ENCODE measurements at regions not wholly inside any gene's neighbourhood (a gene's known extent, or its start where the extent isn't known, plus 50 kb on each side); places are given as distances from the start of the nearest gene placed in this dataset.

DNA sequence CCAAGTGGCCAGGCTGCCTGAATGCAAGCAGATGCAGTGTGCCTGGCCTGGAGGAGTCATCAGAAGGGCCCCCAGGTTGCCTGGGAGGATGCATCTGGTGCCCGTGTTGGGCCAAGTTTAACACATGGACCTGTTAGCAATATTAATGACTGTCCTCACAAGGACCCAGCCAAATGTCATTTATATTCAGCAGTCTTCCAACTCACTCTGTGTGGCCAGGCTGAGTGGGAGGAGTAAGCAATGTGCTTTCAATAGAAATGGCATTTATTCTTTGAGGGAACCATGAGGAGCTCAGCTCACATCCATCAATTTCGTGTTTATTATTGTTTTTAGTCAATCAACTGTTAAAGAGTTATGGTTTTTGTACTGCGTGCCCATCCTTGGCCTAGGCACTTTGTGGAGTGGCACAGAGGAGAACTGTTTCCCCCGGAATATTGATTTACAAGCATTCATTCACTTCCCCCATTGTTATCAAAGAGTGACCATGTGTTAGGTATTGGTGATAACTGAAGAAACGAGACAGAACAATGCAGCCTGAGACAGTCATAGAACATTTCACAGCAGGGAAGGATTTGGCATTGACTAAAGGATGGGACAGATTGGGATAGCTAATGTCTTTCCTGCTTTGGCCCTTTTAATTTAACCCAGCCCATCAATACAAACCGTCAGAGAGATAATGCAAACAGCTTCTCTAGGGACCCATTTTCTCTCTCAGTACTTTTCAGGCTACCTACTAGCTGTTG lies 725.2 kb downstream of the TSN start:
- DNase-seq (ENCODE audit: low read depth in 4 of 4, low spot score in 1 of 4) = no peak

DNA sequence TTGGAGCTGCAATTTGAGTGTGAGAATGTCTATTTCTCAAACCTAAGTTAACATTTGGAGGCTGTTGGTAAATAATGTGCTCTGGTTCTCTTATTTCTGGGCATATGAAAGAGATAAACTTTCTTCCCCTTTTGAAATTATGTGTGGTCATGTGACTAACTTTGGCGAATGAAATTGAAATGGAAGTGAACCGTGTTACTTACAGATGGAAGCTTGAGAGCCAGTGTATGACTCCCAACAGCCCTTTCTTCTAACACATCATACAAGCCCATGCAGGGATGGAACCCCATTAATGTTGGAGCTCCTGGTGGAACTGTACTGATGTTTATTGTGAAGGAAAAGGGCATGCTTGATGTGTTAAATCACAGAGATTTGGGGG lies 725.8 kb downstream of the TSN start:
- DNase-seq (ENCODE audit: low read depth in 4 of 4, low spot score in 1 of 4) = no peak

DNA sequence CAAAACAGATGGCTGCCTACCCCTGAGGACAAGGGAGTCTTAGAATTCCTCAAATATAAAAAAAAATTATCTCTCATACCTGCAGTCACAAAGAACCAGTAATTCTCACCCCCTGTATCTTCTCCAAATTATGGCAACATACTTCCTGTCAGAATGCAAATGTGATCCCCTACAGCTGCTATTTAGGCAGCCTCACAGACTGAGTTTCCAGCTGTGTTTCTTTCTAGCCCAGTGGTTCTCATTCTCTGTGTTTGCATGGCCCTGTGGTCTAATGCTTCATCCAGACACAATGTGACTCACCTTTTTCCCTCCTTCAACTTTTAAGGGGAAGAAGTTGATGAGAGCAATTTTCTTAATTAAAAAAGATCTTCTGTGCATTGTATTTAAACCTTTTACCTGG lies 726.3 kb downstream of the TSN start:
- no peak for DNase-seq (ENCODE audit: low read depth in 4 of 4, low spot score in 1 of 4)

- no peak for DNase-seq (ENCODE audit: low read depth in 4 of 4, low spot score in 1 of 4)
These were observed 730.6 kb downstream of the TSN start for GRCh38 chr2:122486086-122486485.

GRCh38 chr2:122486705-122487415 lies 731.4 kb downstream of the TSN start:
- no peak for DNase-seq (ENCODE audit: low read depth in 4 of 4, low spot score in 1 of 4)

GRCh38 chr2:122491011-122491410 lies 735.6 kb downstream of the TSN start:
- no peak for DNase-seq (ENCODE audit: low read depth in 4 of 4, low spot score in 1 of 4)

GRCh38 chr2:122500316-122501105 lies 745.1 kb downstream of the TSN start:
- DNase-seq (ENCODE audit: low read depth in 4 of 4, low spot score in 1 of 4) = no peak

DNA sequence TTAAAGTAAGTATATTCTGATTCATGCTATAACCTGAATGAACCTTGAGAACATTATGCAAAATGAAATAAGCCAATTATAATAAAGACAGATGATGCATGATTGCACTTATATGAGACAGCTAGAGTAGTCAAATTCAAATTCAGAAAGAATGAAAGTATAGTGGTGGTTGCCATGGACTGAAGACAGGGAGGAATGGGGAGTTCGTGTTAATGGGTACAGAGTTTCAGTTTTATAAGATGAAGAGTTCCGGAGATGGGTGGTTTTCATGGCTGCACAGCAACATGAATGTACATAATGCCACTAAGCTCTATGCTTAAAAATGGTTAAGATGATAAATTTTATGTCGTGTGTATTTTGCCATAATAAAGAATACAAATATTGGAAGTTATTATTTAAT lies 751.2 kb downstream of the TSN start:
- no peak for DNase-seq (ENCODE audit: low read depth in 4 of 4, low spot score in 1 of 4)

DNA sequence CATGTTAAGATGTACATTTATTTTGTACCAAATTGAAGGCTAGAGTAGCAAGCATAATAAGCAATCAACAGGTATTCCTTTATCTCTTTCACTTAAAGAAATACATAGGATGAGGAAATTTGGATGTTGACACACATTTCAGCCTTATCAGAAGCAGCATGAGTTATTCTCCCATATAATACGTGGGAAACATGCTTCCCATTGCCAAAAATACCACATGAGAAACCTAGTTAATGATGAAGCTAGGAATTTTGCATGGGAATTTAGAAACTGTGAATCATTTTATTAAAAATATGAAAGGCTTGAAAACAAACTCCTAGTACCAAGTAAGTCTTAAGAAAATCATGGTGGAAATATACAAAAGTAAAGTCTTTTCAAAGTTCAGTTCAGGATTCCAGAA lies 751.8 kb downstream of the TSN start:
- DNase-seq (ENCODE audit: low read depth in 4 of 4, low spot score in 1 of 4) = no peak

DNA sequence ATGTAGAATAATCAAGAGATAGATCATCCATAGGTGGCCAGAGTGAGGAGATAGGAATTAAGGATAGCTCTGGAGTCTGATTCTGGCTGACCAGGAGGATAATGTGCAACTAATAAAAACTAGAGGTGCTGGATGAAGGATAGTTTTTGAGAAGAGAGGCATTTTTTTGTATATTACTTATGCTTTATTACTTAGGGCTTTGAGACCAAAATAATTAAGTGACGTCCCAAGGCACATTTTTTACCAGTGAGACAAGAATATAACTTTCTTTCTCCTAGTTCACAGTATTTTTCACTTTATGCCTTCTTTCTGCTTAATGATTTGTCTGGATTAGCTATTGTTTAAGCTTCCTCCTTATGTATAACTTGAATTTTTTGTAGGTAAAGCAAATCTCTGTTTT lies 756.6 kb downstream of the TSN start:
- DNase-seq (ENCODE audit: low read depth in 4 of 4, low spot score in 1 of 4) = no peak

- DNase-seq (ENCODE audit: low read depth in 4 of 4, low spot score in 1 of 4) = no peak
These were observed 759.1 kb downstream of the TSN start for GRCh38 chr2:122514451-122514996.

- no peak for DNase-seq (ENCODE audit: low read depth in 4 of 4, low spot score in 1 of 4)
These were observed 760.4 kb downstream of the TSN start for GRCh38 chr2:122515731-122516290.

GRCh38 chr2:122516775-122517174 lies 761.3 kb downstream of the TSN start:
- DNase-seq (ENCODE audit: low read depth in 4 of 4, low spot score in 1 of 4) = no peak

DNA sequence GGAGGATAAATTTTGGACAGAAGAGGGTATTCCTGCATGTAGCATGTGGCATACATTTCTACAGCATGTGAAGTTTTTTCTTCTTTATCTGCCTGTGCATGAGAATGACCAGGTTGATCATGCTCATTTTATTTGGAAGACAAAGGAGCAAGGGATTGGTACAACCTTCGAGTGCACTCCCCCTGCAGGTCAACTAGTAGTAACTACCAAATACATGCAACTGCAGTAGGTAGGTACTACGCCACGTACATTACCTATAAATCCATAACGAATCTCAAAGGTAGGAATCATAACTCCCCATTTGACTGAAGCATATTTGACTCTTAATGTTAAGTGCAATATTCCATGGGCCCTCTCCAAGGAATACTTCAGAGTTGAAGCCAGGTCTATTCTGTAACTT lies 763.9 kb downstream of the TSN start:
- no peak for DNase-seq (ENCODE audit: low read depth in 4 of 4, low spot score in 1 of 4)

GRCh38 chr2:122519821-122520611 lies 764.6 kb downstream of the TSN start:
- no peak for DNase-seq (ENCODE audit: low read depth in 4 of 4, low spot score in 1 of 4)

- no peak for DNase-seq (ENCODE audit: low read depth in 4 of 4, low spot score in 1 of 4)
These were observed 767.7 kb downstream of the TSN start for GRCh38 chr2:122523143-122523542.

- DNase-seq (ENCODE audit: low read depth in 4 of 4, low spot score in 1 of 4) = no peak
These were observed 768.5 kb downstream of the TSN start for GRCh38 chr2:122523981-122524380.

DNA sequence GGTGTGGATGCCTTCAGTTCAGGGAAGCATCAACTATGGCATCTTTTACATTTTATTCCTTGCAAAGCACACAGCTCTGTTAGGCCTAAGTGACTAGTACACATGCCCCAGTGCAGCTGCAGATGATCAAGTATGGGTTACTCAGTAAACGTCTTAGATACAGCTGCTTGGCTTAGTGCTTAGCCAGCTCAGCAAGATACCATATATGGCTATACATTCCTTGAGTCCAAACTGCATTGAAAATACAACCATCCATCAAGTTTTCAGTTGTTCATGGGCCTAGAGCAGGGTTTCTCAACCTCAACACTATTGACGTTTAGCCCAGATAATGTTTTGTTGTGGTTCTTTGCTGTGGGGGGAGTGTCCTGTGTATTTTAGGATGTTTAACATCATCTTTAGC lies 769.9 kb downstream of the TSN start:
- no peak for DNase-seq (ENCODE audit: low read depth in 4 of 4, low spot score in 1 of 4)

GRCh38 chr2:122528061-122528460 lies 772.6 kb downstream of the TSN start:
- DNase-seq (ENCODE audit: low read depth in 4 of 4, low spot score in 1 of 4) = no peak

- DNase-seq (ENCODE audit: low read depth in 4 of 4, low spot score in 1 of 4) = no peak
These were observed 773.7 kb downstream of the TSN start for GRCh38 chr2:122528958-122529705.

Data from stimulated activated CD4-positive, alpha-beta T cell treated with anti-CD3 and anti-CD28 coated beads, Interleukin-1b, Interleukin-23, amount 100 ng/mL, for 24 hours (primary cell).